K562 (cell line): ENCODE measurements at regions not wholly inside any gene's neighbourhood (a gene's known extent, or its start where the extent isn't known, plus 50 kb on each side); places are given as distances from the start of the nearest gene placed in this dataset.

Source experiments
- FOXA1 ChIP-seq: fragments of 450-650 bp; IDR thresholded peaks from 2 replicates; pipeline ENCODE4 v1.6.1; 2016; ENCODE audit warnings: mild to moderate bottlenecking, borderline replicate concordance
- MCM3 ChIP-seq: fragments of 450-650 bp; IDR thresholded peaks from 2 replicates; pipeline ENCODE4 v1.6.1; 2016
- RFX5 ChIP-seq: IDR thresholded peaks from 2 replicates; pipeline ENCODE4 v1.6.1; 2011; ENCODE audit warnings: low read depth, mild to moderate bottlenecking, improper control_type of control experiment, low read length

DNA sequence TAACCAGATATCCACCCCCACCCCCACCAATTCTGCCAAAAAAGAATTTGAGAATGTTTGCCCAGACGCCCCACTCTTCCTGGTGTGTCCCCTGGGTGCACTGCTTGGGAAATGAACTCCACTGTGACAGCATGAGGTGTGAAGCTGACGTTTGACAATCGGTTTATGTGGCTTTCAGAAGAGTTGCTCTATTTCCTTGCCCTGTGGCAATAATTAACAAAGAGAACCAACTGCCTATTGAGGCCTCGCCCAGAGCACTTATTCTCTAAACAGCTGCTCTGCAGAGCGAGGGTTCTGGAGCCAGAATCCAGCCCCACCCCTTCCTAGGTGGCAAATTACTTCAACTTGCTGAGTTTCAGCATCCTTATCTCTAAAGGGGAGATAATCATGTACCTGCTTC, 115.8 kb upstream of the SIX3 start:
- TF ChIP-seq RFX5: no peak
- no peak for TF ChIP-seq FOXA1
- no peak for TF ChIP-seq MCM3
